GM21576 (cell line): ENCODE measurements at regions not wholly inside any gene's neighbourhood (a gene's known extent, or its start where the extent isn't known, plus 50 kb on each side); places are given as distances from the start of the nearest gene placed in this dataset.
"Not testable (repeated sequence)": the region's sequence is repeated elsewhere in the genome, so short reads cannot be mapped to it uniquely, and the experiment has no call there.

Experiments
- ATAC-seq: cut with Tn5 transposase; IDR thresholded peaks from one replicate; pipeline ENCODE4 v1.9.1; 2021; ENCODE audit warnings: mild to moderate bottlenecking, moderate library complexity; ENCODE audit not compliant: unreplicated experiment

GRCh38 chr18:47729356-47729755 is 201.1 kb downstream of the SMAD2 start:
- ATAC-seq: no peak

DNA sequence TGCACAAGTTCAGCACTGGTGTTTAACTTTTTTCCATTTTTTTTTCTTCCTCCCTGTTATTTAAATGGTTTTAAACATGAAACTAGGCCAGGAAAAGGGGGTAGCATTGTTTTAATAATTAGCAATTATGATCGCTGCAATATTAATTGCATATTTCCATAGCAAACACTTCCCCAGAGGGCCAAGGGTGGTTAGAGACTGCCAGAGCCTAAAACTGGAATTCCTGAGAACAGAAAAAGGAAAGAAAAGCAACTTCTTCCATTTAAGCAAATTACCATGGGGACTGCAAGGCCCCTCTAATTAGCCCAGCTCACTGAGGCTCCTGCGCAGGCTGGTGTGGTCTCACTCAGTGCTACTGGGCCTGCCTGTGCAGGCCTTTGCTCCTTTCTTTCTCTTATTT is 201.5 kb downstream of the SMAD2 start:
- ATAC-seq: no peak

DNA sequence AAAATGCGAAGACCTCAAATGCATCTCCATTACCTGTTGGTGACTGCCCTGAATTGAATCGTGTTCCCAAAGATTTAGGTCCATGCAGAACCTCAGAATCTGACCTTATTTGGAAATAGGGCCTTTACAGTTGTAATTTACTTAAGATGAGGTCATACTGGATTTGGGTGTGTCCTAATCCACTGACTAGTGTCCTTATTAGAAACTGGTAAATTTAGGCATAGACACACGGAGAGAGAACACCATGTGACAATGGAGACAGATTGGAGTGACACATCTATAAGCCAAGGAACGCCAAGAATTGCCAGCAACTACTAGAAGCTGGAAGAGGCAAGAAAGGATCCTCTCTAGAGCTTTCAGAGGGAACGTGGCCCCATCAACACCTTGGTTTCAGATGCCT is 203.1 kb downstream of the SMAD2 start:
- no peak for ATAC-seq

GRCh38 chr18:47726550-47726949 is 203.9 kb downstream of the SMAD2 start:
- ATAC-seq: no peak

DNA sequence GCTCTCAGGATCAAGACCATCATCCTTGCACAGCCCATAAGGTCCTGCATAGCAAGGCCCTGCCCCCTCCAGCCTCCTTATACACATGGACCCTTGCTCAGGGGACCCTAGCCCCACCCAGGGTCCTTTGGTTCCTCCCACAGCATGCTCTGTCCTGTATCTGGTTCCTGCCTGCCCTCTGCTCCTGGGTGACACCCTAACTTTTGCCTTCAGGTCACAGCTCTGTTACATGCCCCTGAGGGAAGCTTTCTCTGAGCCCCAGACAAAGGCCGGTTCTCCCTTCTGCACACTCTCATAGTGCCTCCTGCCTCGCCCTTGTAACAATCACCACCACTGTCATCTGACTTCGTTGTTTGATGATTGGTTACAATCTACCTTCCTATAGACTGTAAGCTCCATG is 204.8 kb downstream of the SMAD2 start:
- ATAC-seq: no peak

GRCh38 chr18:47724186-47724975 is 206.1 kb downstream of the SMAD2 start:
- no peak for ATAC-seq

DNA sequence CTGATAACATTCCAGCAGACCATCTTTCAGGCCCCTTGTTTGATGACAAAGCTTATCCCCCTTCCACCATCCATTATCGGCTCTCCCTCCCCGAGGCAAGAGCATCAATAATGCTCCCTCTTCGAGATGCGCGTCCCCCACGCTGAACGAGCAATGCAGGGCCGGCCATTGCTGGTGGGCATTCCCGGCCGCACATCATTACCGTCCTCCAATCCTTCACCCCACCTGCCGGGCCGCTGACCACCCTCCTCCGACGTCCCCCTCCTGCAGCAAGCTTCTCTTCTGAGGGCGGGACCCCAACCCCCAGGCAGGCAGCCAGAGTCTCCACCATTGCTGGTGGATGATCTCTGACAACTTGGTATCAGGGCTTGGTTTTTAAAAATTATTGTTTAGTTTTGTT is 208.6 kb downstream of the SMAD2 start:
- ATAC-seq: no peak

DNA sequence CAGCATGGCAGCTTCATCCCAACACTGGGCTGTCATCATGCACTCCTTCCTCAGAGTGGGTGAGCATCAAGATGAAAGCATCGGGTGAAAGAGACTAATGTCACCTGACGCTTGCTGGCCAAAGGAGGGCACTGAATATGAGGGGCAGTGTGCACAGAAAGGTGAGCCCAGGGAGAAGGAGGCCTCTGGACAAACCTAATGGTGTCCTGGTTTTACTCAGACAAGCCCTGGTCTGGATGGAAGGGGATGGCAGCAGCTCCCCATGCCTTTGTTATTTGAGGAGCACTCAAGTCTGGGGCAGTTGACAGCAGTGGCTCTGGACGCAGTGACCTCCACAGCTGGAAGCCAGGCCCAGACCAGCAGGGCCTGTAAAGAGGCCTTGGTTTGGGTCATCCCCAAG is 209.7 kb downstream of the SMAD2 start:
- no peak for ATAC-seq

- no peak for ATAC-seq
These were observed 211.2 kb downstream of the SMAD2 start for GRCh38 chr18:47719096-47719780.

- ATAC-seq: no peak
These were observed 211.8 kb downstream of the SMAD2 start for GRCh38 chr18:47718646-47719045.

DNA sequence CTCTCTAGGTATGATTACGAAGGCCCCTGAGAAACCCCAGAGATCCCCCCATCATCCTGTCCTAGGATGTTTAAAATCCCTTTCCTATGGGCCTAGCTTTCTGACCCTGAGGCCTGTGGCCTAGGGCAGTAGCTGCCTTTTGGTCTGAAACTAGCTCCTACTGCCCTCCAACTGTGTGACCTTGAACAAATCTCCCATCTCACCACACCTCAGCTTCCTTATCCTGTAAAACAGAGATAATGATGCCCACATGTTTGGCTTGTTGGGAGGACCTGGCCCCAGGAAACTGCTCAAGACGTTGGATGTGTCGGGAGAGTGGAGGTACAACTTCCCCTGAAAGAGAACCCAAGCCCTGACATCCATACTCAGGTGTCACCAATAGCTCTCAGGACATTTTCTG is 213.2 kb downstream of the SMAD2 start:
- ATAC-seq: no peak

GRCh38 chr18:47716632-47717185 is 213.8 kb downstream of the SMAD2 start:
- ATAC-seq: no peak

- no peak for ATAC-seq
These were observed 220.0 kb downstream of the SMAD2 start for GRCh38 chr18:47710451-47710850.

DNA sequence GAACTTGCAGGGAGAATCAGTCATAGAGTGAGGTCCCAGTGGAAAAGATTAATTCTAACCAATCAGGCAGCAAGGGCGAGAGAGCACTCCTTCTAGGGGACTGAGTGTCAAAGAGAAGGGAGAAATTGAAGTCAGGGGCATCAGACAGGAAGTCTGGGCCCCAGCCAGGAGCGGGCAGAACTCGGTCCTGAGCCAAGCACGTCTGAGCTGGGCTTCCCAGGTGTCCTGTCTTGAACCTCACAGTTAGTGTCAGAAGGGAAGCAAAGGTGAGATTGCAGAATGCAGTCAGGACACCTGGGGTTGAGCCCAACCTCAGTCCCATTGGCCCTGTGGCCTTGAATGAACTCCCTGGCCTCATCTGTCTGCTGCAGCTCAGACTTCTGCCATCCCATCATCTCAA is 220.9 kb downstream of the SMAD2 start:
- no peak for ATAC-seq

DNA sequence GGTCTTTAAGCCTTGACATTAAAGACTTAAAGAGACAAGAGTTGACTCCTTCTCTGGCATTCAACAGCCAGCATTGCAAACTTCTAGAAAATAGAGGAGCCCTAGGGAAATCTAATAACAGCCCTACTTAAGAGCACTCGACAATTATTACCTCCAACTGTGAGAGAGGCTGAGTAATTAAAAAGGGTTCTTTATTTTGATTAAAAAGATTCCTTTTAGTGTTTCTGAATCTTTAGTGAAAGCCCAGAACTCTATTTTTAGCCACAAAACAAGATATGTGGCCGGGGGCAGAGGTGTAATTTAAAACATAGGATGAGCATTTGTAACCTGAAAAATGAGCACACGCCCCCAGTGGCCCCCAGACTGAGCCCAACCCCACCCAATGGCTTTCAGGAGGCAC is 222.3 kb downstream of the SMAD2 start:
- no peak for ATAC-seq

GRCh38 chr18:47701134-47701533 is 229.3 kb downstream of the SMAD2 start:
- ATAC-seq: no peak

- ATAC-seq: no peak
These were observed 233.6 kb downstream of the SMAD2 start for GRCh38 chr18:47696870-47697269.

DNA sequence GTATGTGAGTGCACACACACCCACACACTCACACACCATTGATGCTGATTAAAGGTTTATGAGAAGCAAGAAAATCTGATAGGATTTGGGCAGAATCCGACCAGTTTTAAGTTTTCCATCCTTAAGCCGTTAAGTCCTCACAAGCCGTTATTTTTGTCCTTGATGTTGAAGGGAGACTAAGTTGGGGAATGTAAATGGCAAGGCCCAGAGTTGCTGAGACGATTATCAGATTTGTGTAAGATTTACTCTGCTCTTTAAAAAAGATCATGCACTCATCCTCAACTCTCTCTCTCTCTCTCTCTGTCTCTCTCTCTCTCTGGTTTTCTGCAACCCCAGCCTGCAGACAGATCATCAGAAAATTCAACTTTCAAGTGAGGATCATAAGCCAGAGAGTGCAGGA is 238.8 kb downstream of the SMAD2 start:
- no peak for ATAC-seq

GRCh38 chr18:47690778-47691177 is 239.7 kb downstream of the SMAD2 start:
- ATAC-seq: not testable (repeated sequence)

GRCh38 chr18:47689371-47689770 is 241.1 kb downstream of the SMAD2 start:
- ATAC-seq: no peak

DNA sequence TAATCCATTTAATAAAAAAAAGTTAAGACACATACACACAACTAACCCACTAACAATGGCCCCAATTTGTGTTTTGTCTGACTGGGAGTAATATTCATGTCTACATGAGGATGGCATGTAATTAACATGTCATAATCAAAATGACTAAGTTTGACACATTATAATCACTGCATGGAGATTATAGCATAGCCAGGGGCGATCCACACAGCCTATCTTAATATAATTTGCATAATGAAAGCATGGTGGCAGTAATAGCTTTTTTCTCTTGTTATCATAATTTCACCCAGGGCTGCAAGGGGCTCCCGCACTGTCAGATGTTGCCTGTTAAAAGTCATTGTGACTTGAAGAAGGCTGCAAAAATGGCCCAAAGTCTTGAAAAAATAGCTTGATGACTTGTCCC is 243.7 kb downstream of the SMAD2 start:
- ATAC-seq: no peak

- no peak for ATAC-seq
These were observed 246.7 kb downstream of the SMAD2 start for GRCh38 chr18:47683774-47684173.
